ENCODE measurements at regions not wholly inside any gene's neighbourhood (a gene's known extent, or its start where the extent isn't known, plus 50 kb on each side); places are given as distances from the start of the nearest gene placed in this dataset.

- in situ Hi-C loops (cut with MboI; ENCODE audit: low pct_ligation_motif_present in 1 of 4, low pct_unique_long_range_greater_than_20kb in 1 of 4, low sequenced_read_pairs in 3 of 4) (loop anchor here in 3 of 4 donors (5.0 to 25.0 kb wide), 3 partner anchors 186 to 396 kb away; no protein-coding TSS in a partner anchor), intact Hi-C loops (cut with DNase I; ENCODE audit: low total_unique reads) (loop anchor here (1.0 kb wide), 1 partner anchor 189 kb away; no protein-coding TSS in a partner anchor)
- 49 to 50% methylated on average over 2 to 7 of the region's 7 CpGs for WGBS, 2 donors (ENCODE audit: low coverage in 1 of 2)
- Histone ChIP-seq H3K27me3 (no peaks in the 10 kb centered on the region), H3K4me3 (no peak overlapping the region), H3K36me3 (no peaks in the 10 kb centered on the region), H3K4me1 (peaks cover 0 to 7% (median 3%) of the 10 kb centered on the region in 4 donors), H3K9me3 (no peaks in the 10 kb centered on the region), H3K27ac (no peak overlapping the region)
- DNase-seq = peak; percentile 55
- TF ChIP-seq POLR2AphosphoS5 (IDR thresholded peaks at IDR 0.05) (no peak), CTCF (IDR thresholded peaks at IDR 0.05) (peak; percentile 51 to 80 (median 61))
Observed at GRCh38 chr3:159616234-159616825, 372.3 kb upstream of the IL12A start.

DNA sequence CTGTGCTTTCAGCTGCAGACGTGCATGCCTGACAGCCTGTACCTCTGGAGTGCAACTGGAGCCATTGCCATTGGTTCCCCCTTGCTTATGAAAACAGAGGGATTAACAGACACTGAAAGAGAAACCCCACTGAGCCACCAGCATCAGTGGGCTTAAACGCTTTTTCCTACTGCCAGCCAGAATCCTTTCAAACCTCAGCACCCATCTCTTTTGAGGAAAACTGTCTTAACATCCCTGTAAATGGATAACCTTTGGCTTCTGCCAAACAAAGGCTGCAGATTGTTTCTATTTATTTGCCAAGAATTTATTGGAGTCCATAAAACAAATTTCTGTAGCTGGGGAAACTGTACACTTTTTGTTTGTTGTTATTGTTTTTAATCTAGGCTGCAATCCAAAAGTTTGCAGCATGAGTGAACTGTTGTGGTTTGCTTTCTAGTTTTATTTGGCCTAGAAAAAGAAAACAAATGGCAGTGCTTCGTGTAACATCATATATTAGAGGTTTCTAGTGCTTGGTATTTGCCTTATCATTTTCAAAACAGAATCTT, 369.2 kb upstream of the IL12A start:
- Histone ChIP-seq H3K4me3 (no peak overlapping the region), H3K4me1 (peaks cover 0 to 7% (median 3%) of the 10 kb centered on the region in 4 donors), H3K27me3 (no peaks in the 10 kb centered on the region), H3K36me3 (no peaks in the 10 kb centered on the region), H3K27ac (no peak overlapping the region), H3K9me3 (no peaks in the 10 kb centered on the region)
- in situ Hi-C loops (cut with MboI; ENCODE audit: low pct_ligation_motif_present in 1 of 4, low pct_unique_long_range_greater_than_20kb in 1 of 4, low sequenced_read_pairs in 3 of 4) = loop anchor here in 3 of 4 donors (5.0 to 25.0 kb wide), 3 partner anchors 183 to 393 kb away; no protein-coding TSS in a partner anchor
- no peak for DNase-seq
- 21 to 27% methylated on average over 3 of the region's 3 CpGs for WGBS, 2 donors (ENCODE audit: low coverage in 1 of 2)
- TF ChIP-seq EP300 (IDR thresholded peaks at IDR 0.05; ENCODE audit: low read depth) (no peak), POLR2A (IDR thresholded peaks at IDR 0.05) (no peak), POLR2AphosphoS5 (IDR thresholded peaks at IDR 0.05) (no peak), CTCF (IDR thresholded peaks at IDR 0.05) (no peak)
- intact Hi-C loops (cut with DNase I; ENCODE audit: low total_unique reads) = no loop called here

GRCh38 chr3:159620281-159620680, 368.4 kb upstream of the IL12A start:
- H3K27me3 ChIP-seq = no peaks in the 10 kb centered on the region
- H3K36me3 ChIP-seq = no peaks in the 10 kb centered on the region
- H3K4me1 ChIP-seq = peaks cover 0 to 7% (median 3%) of the 10 kb centered on the region in 4 donors
- H3K4me3 ChIP-seq = no peak overlapping the region
- DNase-seq = no peak
- in situ Hi-C loops (cut with MboI; ENCODE audit: low pct_ligation_motif_present in 1 of 4, low pct_unique_long_range_greater_than_20kb in 1 of 4, low sequenced_read_pairs in 3 of 4) (loop anchor here in 1 of 4 donors (25.0 kb wide), 1 partner anchor 392 kb away; no protein-coding TSS in a partner anchor), intact Hi-C loops (cut with DNase I; ENCODE audit: low total_unique reads) (no loop called here)
- no peaks in the 10 kb centered on the region for H3K9me3 ChIP-seq
- 72% methylated on average over 1 of the region's 1 CpG; no CpG with 5 or more reads in 1 of the 2 donors for WGBS, 2 donors (ENCODE audit: low coverage in 1 of 2)
- TF ChIP-seq CTCF (IDR thresholded peaks at IDR 0.05) (no peak), POLR2A (IDR thresholded peaks at IDR 0.05) (no peak), POLR2AphosphoS5 (IDR thresholded peaks at IDR 0.05) (no peak), EP300 (IDR thresholded peaks at IDR 0.05; ENCODE audit: low read depth) (no peak)
- no peak overlapping the region for H3K27ac ChIP-seq

GRCh38 chr3:159620873-159621272, 367.8 kb upstream of the IL12A start:
- in situ Hi-C loops (cut with MboI; ENCODE audit: low pct_ligation_motif_present in 1 of 4, low pct_unique_long_range_greater_than_20kb in 1 of 4, low sequenced_read_pairs in 3 of 4) (loop anchor here in 1 of 4 donors (25.0 kb wide), 1 partner anchor 391 kb away; no protein-coding TSS in a partner anchor), intact Hi-C loops (cut with DNase I; ENCODE audit: low total_unique reads) (no loop called here)
- Histone ChIP-seq H3K27ac (no peak overlapping the region), H3K4me1 (peaks cover 0 to 7% (median 3%) of the 10 kb centered on the region in 4 donors), H3K36me3 (no peaks in the 10 kb centered on the region), H3K27me3 (no peaks in the 10 kb centered on the region), H3K4me3 (no peak overlapping the region), H3K9me3 (no peaks in the 10 kb centered on the region)
- WGBS, 2 donors (ENCODE audit: low coverage in 1 of 2) = 75 to 79% methylated on average over 4 of the region's 4 CpGs
- no peak for TF ChIP-seq EP300 (IDR thresholded peaks at IDR 0.05; ENCODE audit: low read depth)
- TF ChIP-seq POLR2A (IDR thresholded peaks at IDR 0.05) = no peak
- no peak for TF ChIP-seq CTCF (IDR thresholded peaks at IDR 0.05)
- no peak for TF ChIP-seq POLR2AphosphoS5 (IDR thresholded peaks at IDR 0.05)
- no peak for DNase-seq
